ENCODE measurements at regions not wholly inside any gene's neighbourhood (a gene's known extent, or its start where the extent isn't known, plus 50 kb on each side); places are given as distances from the start of the nearest gene placed in this dataset.
"Not testable (repeated sequence)": the region's sequence is repeated elsewhere in the genome, so short reads cannot be mapped to it uniquely, and the experiment has no call there.

DNA sequence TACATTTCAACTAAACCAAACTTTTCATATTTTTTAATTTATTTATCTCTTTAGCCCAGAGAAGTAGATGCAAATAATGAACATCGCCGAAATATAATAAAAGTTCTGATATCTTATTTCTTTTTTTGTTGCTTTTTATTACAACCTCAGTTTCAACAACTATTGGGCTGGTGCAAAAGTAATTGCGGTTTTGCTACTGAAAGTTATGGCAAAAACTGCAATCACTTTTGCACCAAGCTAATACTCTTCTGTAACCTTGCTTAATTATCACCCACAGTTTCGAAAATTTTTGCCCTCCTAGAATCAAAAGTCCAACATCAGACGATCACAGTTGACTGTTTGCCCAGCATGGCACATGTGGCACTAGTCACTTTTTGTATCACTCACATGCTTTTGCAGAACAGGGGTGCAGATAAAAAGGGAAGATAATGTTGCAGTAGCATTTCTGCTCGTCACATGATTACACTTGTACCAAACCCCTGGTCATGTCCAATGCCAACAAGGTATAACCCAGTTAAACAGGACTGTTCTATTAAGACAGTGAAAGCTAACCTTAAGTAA, 242.4 kb upstream of the GALNT5 start:
- no peak overlapping the region for H3K4me3 ChIP-seq (replicated peaks in 1 of 4; ENCODE audit: control extremely low read depth in 1 of 4, insufficient read depth in 1 of 4, low read depth in 3 of 4, low read length in 4 of 4)
- H4K20me1 ChIP-seq (ENCODE audit: control insufficient read depth, extremely low read depth, insufficient read depth, low read length): no peaks in the 10 kb centered on the region
- H3K9me3 ChIP-seq (ENCODE audit: control insufficient read depth, insufficient read depth, low read depth, low read length): no peaks in the 10 kb centered on the region
- no peak overlapping the region for H3K4me2 ChIP-seq (ENCODE audit: extremely low read depth, insufficient read depth, low read length)
- no peak overlapping the region for H3K9ac ChIP-seq (ENCODE audit: insufficient read depth, low read length)
- TF ChIP-seq EZH2 (IDR thresholded peaks at IDR 0.05; ENCODE audit: low read length, missing control alignments): no peak
- TF ChIP-seq, protein P1, sequence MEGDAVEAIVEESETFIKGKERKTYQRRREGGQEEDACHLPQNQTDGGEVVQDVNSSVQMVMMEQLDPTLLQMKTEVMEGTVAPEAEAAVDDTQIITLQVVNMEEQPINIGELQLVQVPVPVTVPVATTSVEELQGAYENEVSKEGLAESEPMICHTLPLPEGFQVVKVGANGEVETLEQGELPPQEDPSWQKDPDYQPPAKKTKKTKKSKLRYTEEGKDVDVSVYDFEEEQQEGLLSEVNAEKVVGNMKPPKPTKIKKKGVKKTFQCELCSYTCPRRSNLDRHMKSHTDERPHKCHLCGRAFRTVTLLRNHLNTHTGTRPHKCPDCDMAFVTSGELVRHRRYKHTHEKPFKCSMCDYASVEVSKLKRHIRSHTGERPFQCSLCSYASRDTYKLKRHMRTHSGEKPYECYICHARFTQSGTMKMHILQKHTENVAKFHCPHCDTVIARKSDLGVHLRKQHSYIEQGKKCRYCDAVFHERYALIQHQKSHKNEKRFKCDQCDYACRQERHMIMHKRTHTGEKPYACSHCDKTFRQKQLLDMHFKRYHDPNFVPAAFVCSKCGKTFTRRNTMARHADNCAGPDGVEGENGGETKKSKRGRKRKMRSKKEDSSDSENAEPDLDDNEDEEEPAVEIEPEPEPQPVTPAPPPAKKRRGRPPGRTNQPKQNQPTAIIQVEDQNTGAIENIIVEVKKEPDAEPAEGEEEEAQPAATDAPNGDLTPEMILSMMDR (conservative IDR thresholded peaks at IDR 0.05 in 1 of 2, IDR thresholded peaks at IDR 0.05 in 1 of 2; ENCODE audit: low read depth in 1 of 2, low read length in 2 of 2): no peak
- H3K36me3 ChIP-seq (ENCODE audit: control insufficient read depth, insufficient read depth, low read length): no peaks in the 10 kb centered on the region
- no peaks in the 10 kb centered on the region for H3K4me1 ChIP-seq (ENCODE audit: control insufficient read depth, extremely low read depth, insufficient read depth, low read length)
- H2AFZ ChIP-seq (ENCODE audit: low read length): no peak overlapping the region
- no peaks in the 10 kb centered on the region for H3K79me2 ChIP-seq (ENCODE audit: control insufficient read depth, insufficient read depth, low read length)
- DNase-seq (ENCODE audit: low read depth in 2 of 2): no peak
- no peaks in the 10 kb centered on the region for H3K27me3 ChIP-seq (ENCODE audit: control insufficient read depth, insufficient read depth, low read length)
- H3K27ac ChIP-seq (ENCODE audit: insufficient read depth, low read length): no peak overlapping the region

DNA sequence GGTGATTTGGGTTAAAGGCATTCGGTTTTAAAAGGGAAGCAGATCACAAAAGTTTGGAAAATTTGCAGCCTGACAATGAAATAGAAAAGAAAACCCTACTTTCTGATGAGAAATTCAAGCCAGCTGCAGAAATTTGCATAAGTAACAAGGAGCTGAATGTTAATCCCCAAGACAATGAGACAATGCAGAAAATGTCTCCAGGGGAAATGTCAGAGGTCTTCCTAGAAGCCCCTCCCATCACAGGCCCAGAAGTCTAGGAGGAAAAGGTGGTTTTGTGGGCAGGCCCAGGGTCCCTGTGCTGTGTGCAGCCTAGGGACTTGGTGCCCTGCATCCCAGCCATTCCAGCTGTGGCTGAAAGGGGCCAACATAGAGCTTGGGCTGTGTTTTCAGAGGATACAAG, 234.2 kb upstream of the GALNT5 start:
- H3K36me3 ChIP-seq (ENCODE audit: control insufficient read depth, insufficient read depth, low read length); H3K4me1 ChIP-seq (ENCODE audit: control insufficient read depth, extremely low read depth, insufficient read depth, low read length); H3K27me3 ChIP-seq (ENCODE audit: control insufficient read depth, insufficient read depth, low read length); DNase-seq (ENCODE audit: low read depth in 2 of 2); H3K79me2 ChIP-seq (ENCODE audit: control insufficient read depth, insufficient read depth, low read length); H2AFZ ChIP-seq (ENCODE audit: low read length); H3K4me3 ChIP-seq (replicated peaks in 1 of 4; ENCODE audit: control extremely low read depth in 1 of 4, insufficient read depth in 1 of 4, low read depth in 3 of 4, low read length in 4 of 4); H3K27ac ChIP-seq (ENCODE audit: insufficient read depth, low read length); H4K20me1 ChIP-seq (ENCODE audit: control insufficient read depth, extremely low read depth, insufficient read depth, low read length); H3K9me3 ChIP-seq (ENCODE audit: control insufficient read depth, insufficient read depth, low read depth, low read length); H3K4me2 ChIP-seq (ENCODE audit: extremely low read depth, insufficient read depth, low read length); H3K9ac ChIP-seq (ENCODE audit: insufficient read depth, low read length): not testable (repeated sequence)

DNA sequence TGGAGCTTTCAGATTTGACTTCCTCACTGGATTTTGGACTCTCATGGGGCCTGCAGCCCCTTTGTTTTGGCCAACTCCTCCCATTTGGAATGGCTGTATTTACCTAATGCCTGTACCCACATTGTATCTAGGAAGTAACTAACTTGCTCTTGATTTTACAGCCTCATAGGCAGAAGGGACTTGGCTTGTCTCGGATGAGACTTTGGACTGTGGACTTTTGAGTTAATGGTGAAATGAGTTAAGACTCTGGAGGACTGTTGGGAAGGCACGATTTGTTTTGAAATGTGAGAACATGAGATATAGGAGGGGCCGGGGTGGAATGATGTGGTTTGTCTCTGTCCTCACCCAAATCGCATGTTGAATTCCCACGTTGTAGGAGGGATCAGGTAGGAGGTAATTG, 233.4 kb upstream of the GALNT5 start:
- H3K4me3 ChIP-seq (replicated peaks in 1 of 4; ENCODE audit: control extremely low read depth in 1 of 4, insufficient read depth in 1 of 4, low read depth in 3 of 4, low read length in 4 of 4): no peak overlapping the region
- H3K4me2 ChIP-seq (ENCODE audit: extremely low read depth, insufficient read depth, low read length): no peak overlapping the region
- no peaks in the 10 kb centered on the region for H3K36me3 ChIP-seq (ENCODE audit: control insufficient read depth, insufficient read depth, low read length)
- no peaks in the 10 kb centered on the region for H3K27me3 ChIP-seq (ENCODE audit: control insufficient read depth, insufficient read depth, low read length)
- no peak overlapping the region for H2AFZ ChIP-seq (ENCODE audit: low read length)
- no peaks in the 10 kb centered on the region for H3K4me1 ChIP-seq (ENCODE audit: control insufficient read depth, extremely low read depth, insufficient read depth, low read length)
- H3K9ac ChIP-seq (ENCODE audit: insufficient read depth, low read length): no peak overlapping the region
- H4K20me1 ChIP-seq (ENCODE audit: control insufficient read depth, extremely low read depth, insufficient read depth, low read length): no peaks in the 10 kb centered on the region
- H3K27ac ChIP-seq (ENCODE audit: insufficient read depth, low read length): no peak overlapping the region
- H3K79me2 ChIP-seq (ENCODE audit: control insufficient read depth, insufficient read depth, low read length): no peaks in the 10 kb centered on the region
- DNase-seq (ENCODE audit: low read depth in 2 of 2): no peak
- no peaks in the 10 kb centered on the region for H3K9me3 ChIP-seq (ENCODE audit: control insufficient read depth, insufficient read depth, low read depth, low read length)
- no peak for TF ChIP-seq EZH2 (IDR thresholded peaks at IDR 0.05; ENCODE audit: low read length, missing control alignments)
- TF ChIP-seq, protein P1 (conservative IDR thresholded peaks at IDR 0.05 in 1 of 2, IDR thresholded peaks at IDR 0.05 in 1 of 2; ENCODE audit: low read depth in 1 of 2, low read length in 2 of 2): no peak

Measured in fibroblast of lung (primary cell).